GM12891 (cell line): ENCODE measurements at regions not wholly inside any gene's neighbourhood (a gene's known extent, or its start where the extent isn't known, plus 50 kb on each side); places are given as distances from the start of the nearest gene placed in this dataset.

Experiments used
- POLR2A ChIP-seq: IDR thresholded peaks from 2 replicates; pipeline ENCODE4 v1.6.1; 2011; ENCODE audit warnings: low read depth, low read length, control low read depth
- SPI1 ChIP-seq: IDR thresholded peaks from 2 replicates; pipeline ENCODE4 v1.6.1; 2011; ENCODE audit warnings: low read depth, low read length, control low read depth
- TAF1 ChIP-seq: IDR thresholded peaks from 2 replicates; pipeline ENCODE4 v1.6.1; 2011; ENCODE audit warnings: low read depth, low read length, control low read depth

DNA sequence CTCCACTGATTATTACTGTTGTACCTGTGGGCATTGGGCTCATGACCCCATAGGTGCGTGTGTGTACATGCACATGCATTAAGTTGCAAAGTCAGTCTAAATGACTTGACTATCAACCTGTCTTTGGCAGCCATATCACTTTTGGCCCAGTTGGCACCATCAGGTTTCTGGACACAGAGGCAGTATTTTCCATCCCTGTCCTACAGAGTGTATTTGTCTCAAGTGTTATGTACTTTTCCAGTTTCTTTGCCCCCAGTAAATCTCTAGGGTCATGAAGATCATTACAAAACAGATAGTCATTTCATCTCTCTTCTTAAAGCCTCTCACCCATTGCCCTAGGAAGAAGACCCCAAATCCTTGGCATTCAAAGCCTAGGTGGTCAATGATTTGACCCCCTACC lies 121.4 kb downstream of the C9orf152 start:
- TF ChIP-seq POLR2A (no peak), TAF1 (no peak), SPI1 (no peak)
